ENCODE measurements at regions not wholly inside any gene's neighbourhood (a gene's known extent, or its start where the extent isn't known, plus 50 kb on each side); places are given as distances from the start of the nearest gene placed in this dataset.

DNA sequence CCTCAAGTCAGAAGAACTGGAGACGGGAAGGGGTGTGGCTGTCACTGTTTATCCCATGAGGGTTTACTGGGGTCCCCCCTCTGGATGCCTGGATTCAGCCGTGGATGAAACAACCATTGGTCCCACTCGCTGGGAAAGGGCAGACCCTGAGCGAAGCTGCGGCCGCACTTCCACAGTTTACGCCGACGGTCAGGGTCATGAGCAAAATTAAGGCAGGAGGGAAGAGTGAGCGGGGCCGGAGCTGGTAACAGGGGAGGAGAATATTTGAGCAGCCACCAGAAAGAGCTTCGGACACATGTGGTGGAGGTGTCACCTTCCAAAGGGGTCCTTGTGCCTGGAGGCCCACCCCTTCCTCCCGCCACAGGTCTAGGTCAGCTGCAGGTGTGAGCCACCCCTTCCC lies 344.9 kb downstream of the BRD1 start:
- TF ChIP-seq EZH2 (IDR thresholded peaks at IDR 0.05; ENCODE audit: insufficient read depth, poor library complexity, severe bottlenecking) (no peak), EZH2phosphoT487 (IDR thresholded peaks at IDR 0.05; ENCODE audit: insufficient read depth, low read depth) (no peak)
